ENCODE measurements at regions not wholly inside any gene's neighbourhood (a gene's known extent, or its start where the extent isn't known, plus 50 kb on each side); places are given as distances from the start of the nearest gene placed in this dataset.

- TF ChIP-seq CTCF (IDR thresholded peaks at IDR 0.05) = no peak
- no peak for TF ChIP-seq POLR2AphosphoS5 (IDR thresholded peaks at IDR 0.05; ENCODE audit: low read depth, low read length)
- no peak for TF ChIP-seq TCF7L2 (IDR thresholded peaks at IDR 0.05; ENCODE audit: low read depth, low read length)
- TF ChIP-seq REST (IDR thresholded peaks at IDR 0.05; ENCODE audit: insufficient read depth in 1 of 2, low read depth in 2 of 2, low read length in 1 of 2) = no peak
These were observed 153.8 kb upstream of the CTNNB1 start for GRCh38 chr3:41045491-41045890.
